NCI-H526 treated with DMSO at 0.1 percent for 48 hours (cell line): ENCODE measurements at regions not wholly inside any gene's neighbourhood (a gene's known extent, or its start where the extent isn't known, plus 50 kb on each side); places are given as distances from the start of the nearest gene placed in this dataset.
"Not testable (repeated sequence)": the region's sequence is repeated elsewhere in the genome, so short reads cannot be mapped to it uniquely, and the experiment has no call there.

Experiments used
- DNase-seq: peaks from one replicate; lab custom pipeline; 2025; lab: John Stamatoyannopoulos, UW

GRCh38 chr13:18663222-18663621, 518.4 kb downstream of the TUBA3C start:
- not testable (repeated sequence) for DNase-seq

DNA sequence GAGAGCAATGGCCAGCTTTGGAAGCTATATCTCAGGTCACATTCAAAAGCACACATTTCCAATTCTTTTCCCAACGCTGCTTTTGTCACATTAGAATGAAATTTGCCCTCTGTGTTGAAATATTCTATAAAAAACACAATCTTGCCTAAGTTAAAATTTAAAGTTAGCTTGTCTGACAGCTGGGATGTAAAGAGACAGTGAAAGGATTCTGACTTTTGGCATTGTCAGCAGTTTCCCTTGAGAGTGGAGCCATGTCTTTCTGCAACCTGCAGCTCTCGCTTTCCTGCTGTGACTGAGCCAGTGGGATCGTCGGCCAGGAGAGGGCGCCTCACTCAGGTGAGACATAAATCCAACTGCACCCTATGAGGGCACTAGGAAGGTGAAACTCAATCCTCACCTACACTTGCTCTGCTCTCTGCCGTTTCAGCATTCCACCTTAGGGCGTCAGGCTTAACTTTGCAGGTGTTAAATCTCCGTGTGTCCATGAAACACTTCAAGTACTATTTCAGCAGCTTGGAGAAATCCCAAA, 537.9 kb downstream of the TUBA3C start:
- DNase-seq: not testable (repeated sequence)

DNA sequence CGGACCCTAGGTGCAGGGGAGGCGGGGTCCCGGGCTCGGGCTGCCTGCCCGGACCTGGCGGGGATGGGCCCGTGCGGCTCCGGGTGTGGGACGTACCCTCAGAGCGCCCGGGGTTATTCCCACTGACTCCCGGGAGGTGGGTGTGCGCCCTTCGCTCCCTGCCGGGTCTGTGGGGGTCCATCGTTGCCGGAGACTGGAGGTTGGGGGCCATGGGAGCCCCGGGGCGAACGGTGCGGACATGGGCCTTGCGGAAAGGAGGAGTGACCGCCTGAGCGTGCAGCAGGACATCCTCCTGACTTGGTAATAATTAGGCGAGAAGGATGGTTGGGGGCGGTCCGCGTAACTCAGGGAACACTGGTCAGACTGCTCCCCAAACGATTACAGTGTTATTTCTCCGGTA, 552.7 kb downstream of the TUBA3C start:
- DNase-seq: not testable (repeated sequence)

- DNase-seq: no peak
These were observed 553.2 kb downstream of the TUBA3C start for GRCh38 chr13:18628428-18628827.

DNA sequence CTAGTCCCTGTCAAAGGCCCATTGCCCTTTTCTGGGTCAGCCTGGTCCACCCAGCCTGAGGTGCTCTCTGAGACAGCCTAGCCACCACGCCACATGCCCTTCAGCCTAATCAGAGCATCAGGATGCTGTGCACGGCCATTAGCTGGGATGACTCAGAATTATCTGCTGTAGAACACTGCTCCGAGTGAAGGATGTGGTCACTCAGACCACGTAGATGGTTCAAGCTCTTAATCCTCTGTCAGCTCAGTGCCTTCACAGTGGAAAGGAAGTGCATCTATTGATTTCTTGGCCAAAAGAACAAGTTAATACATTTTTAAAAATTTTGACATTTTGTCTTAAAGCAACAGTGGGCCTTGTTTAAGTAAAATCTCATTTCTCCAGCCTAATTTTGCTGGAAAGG, 557.6 kb downstream of the TUBA3C start:
- not testable (repeated sequence) for DNase-seq

- not testable (repeated sequence) for DNase-seq
These were observed 563.2 kb downstream of the TUBA3C start for GRCh38 chr13:18618442-18618841.

- not testable (repeated sequence) for DNase-seq
These were observed 571.1 kb downstream of the TUBA3C start for GRCh38 chr13:18610476-18610875.

DNA sequence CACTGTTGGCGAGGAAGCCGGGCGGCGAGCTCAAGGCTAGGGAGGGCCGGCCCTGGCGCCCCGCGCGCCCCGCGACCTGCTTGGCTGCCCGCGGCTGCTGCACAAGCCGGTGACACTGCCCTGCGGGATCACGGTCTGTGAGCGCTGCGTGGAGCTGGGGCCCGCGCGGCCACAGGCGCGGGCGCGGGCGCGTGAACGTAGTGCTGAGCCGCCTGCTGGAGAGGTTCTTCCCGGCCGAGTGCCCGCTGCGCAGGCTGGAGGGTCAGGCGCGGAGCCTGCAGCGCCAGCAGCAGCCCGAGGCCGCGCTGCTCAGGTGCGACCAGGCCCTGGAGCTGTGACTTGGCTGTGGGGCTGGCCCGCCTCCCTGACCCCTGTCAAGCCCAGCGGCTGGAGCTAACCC, 572.3 kb downstream of the TUBA3C start:
- not testable (repeated sequence) for DNase-seq

DNA sequence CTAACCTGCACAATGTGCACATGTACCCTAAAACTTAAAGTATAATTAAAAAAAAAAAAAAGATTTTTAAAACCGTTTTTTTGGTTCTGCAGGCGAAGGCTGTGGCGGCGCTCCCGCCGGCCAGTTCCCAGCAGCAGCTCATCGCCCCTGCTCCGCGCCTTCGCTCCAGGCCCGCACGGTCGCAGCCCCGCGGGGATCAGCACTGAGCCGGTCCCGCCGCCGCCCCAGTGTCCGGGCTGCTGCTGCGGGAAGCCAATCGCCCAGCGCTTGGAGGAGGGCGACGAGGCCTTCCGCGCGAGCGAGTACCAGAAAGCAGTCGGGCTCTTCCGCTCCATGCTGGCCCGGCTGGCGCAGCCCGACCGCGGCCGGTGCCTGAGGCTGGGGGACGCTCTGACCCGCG, 572.8 kb downstream of the TUBA3C start:
- not testable (repeated sequence) for DNase-seq

GRCh38 chr13:18600366-18600765, 581.3 kb downstream of the TUBA3C start:
- DNase-seq: not testable (repeated sequence)

- DNase-seq: not testable (repeated sequence)
These were observed 581.8 kb downstream of the TUBA3C start for GRCh38 chr13:18599791-18600211.

- DNase-seq: not testable (repeated sequence)
These were observed 583.1 kb downstream of the TUBA3C start for GRCh38 chr13:18598543-18598942.

GRCh38 chr13:18597940-18598339, 583.7 kb downstream of the TUBA3C start:
- DNase-seq: not testable (repeated sequence)

DNA sequence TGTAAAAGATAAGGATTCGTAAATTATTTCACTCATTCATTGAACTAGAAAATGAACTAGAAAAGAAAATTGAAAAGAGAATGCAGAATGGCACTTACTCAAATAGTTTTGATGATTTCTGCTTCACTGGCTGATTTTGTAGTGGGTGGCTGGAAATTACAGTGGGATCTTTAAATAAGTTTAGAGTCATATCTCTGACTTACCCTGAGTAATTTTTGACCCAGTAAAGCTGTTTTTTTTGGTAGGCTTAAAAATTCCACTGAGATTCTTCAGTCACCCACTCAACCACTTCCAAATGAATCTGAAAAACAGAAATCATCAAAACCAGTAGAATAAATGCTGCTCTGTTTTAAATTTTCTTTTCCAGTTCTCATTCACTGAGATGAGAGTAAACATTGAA, 604.5 kb downstream of the TUBA3C start:
- DNase-seq: not testable (repeated sequence)

DNA sequence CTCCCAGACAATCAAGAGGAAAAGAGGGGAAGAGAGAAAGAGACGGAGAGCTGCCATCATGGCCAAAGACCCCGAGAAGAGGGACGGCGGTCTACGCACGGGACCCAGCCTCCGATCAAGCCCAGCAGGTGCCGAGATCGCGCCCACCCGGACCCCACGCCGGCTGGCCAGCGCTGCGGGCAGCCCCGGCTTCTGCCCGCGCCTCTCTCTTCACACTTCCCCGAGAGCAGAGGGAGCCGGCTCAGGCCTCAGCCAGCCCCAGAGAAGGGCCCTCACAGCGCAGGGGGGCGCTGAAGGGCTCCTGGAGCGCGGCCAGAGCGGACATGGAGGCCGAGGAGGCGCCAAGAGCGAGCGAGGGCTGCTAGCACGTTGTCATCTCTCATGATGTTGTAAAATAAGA, 613.7 kb downstream of the TUBA3C start:
- DNase-seq: not testable (repeated sequence)
